HT-29 (cell line): ENCODE measurements at regions not wholly inside any gene's neighbourhood (a gene's known extent, or its start where the extent isn't known, plus 50 kb on each side); places are given as distances from the start of the nearest gene placed in this dataset.
"Not testable (repeated sequence)": the region's sequence is repeated elsewhere in the genome, so short reads cannot be mapped to it uniquely, and the experiment has no call there.

ENCODE experiments used
- DNase-seq: peaks from one replicate; pipeline ENCODE4 v3.0.0-alpha.2; 2015; ENCODE audit warnings: low spot score

- no peak for DNase-seq
Measured at GRCh38 chr7:119842337-119842736, 430.6 kb upstream of the KCND2 start.

GRCh38 chr7:119842786-119843185 is 430.2 kb upstream of the KCND2 start:
- DNase-seq: no peak

- DNase-seq: no peak
Measured at GRCh38 chr7:119861385-119861784, 411.6 kb upstream of the KCND2 start.

GRCh38 chr7:119868387-119868786 is 404.6 kb upstream of the KCND2 start:
- no peak for DNase-seq

- DNase-seq: no peak
Measured at GRCh38 chr7:119879835-119880234, 393.1 kb upstream of the KCND2 start.

GRCh38 chr7:119886007-119886406 is 387.0 kb upstream of the KCND2 start:
- DNase-seq: no peak

- not testable (repeated sequence) for DNase-seq
Measured at GRCh38 chr7:119886525-119886924, 386.4 kb upstream of the KCND2 start.

- DNase-seq: no peak
Measured at GRCh38 chr7:119888251-119888650, 384.7 kb upstream of the KCND2 start.

- no peak for DNase-seq
Measured at GRCh38 chr7:119890631-119891030, 382.3 kb upstream of the KCND2 start.

- DNase-seq: no peak
Measured at GRCh38 chr7:119895320-119895719, 377.7 kb upstream of the KCND2 start.

- no peak for DNase-seq
Measured at GRCh38 chr7:119896386-119896785, 376.6 kb upstream of the KCND2 start.

GRCh38 chr7:119900996-119901672 is 371.8 kb upstream of the KCND2 start:
- no peak for DNase-seq

- no peak for DNase-seq
Measured at GRCh38 chr7:119903085-119903484, 369.9 kb upstream of the KCND2 start.

- DNase-seq: no peak
Measured at GRCh38 chr7:119905495-119905894, 367.5 kb upstream of the KCND2 start.

GRCh38 chr7:119908948-119909347 is 364.0 kb upstream of the KCND2 start:
- no peak for DNase-seq

- DNase-seq: not testable (repeated sequence)
Measured at GRCh38 chr7:119914119-119914518, 358.9 kb upstream of the KCND2 start.

- DNase-seq: no peak
Measured at GRCh38 chr7:119916501-119916900, 356.5 kb upstream of the KCND2 start.

GRCh38 chr7:119918185-119918584 is 354.8 kb upstream of the KCND2 start:
- DNase-seq: no peak

- DNase-seq: no peak
Measured at GRCh38 chr7:119919986-119920385, 353.0 kb upstream of the KCND2 start.

- no peak for DNase-seq
Measured at GRCh38 chr7:119925581-119926289, 347.2 kb upstream of the KCND2 start.

- DNase-seq: no peak
Measured at GRCh38 chr7:119929891-119930290, 343.1 kb upstream of the KCND2 start.

GRCh38 chr7:119931230-119931824 is 341.6 kb upstream of the KCND2 start:
- DNase-seq: no peak
